IPS-NIHi7 (cell line): ENCODE measurements at regions not wholly inside any gene's neighbourhood (a gene's known extent, or its start where the extent isn't known, plus 50 kb on each side); places are given as distances from the start of the nearest gene placed in this dataset.

Experiments used
- DNase-seq: peaks from one replicate; pipeline ENCODE4 v3.0.0; 2012; ENCODE audit warnings: mixed read lengths; ENCODE audit errors: extremely low spot score

DNA sequence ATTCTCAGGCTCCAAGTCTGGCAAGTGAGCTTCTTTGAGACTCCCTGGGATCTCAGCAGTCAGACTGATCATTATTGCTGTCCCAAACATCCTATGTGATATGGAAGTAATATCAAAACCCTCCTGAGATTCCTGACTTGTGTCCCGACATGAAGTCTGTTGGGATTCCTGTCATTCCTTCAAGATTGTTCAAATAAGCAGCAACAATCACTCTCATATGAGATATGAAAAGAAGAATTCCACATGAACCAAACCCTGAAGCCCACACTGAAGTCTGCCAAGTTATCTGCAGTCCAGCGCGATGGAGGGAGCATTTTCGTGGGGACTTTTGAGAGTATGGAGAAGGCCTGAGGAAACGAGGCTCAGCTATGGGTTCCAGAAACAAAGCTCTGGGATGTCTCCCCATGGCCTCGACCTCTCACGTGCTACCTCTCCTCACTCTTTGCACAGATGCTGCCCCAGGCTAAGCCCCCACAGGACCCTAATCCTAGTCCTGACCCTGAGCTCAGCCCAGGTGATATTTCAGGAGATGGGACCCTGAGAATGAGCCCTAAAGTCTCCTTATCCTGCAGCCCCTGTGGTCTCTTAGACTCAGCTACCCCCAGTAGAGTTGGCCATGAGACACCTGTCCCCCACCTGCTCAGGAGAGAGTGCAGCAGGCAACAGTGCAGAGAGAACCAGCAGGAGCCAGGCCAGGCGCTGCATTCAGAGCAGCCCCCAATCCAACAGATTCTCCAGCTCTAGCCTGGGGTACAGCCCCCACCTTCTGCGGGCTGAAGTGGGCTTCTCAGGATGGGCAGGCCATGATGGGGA, 100.2 kb downstream of the GGTLC2 start:
- no peak for DNase-seq

DNA sequence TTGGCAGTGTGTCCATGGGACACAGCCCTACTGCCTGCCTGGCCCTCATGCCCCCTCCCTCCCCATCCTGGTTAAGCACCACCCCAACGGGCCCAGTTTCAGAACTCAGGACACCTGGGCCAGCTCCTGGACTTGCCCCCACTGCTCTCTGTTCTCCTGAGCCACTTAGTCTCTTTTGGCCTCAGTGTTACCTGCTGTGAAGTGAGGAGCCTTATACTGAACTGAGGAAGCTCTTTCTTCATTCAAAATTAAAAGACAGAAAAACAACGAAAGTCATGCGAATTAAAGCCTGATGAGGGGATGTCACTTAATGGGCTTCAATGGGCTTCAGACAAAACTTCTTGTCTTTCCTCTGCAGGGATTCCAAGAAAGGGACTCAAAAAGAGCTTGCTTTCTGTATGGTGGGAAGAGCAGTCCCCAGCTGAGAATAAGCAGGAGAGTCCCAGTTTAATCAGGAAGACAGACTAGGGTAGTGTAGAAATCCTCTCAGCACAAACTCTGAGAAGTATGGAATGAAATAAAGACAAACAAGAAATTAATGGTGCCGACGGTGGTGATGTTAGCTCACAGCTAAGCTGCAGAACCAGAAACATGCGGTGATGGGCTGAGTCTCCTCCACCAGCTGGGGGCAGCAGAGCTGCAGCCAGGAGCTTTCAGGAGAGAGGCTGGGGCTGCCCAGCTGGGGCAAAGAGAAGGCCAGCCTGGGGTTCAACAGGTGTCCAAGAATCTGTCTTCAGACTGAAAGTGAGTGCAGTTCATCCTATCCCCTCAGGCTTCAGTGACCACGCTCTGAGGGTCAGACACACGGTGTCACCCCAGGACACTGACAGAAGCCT, 101.0 kb downstream of the GGTLC2 start:
- peak; percentile 49 for DNase-seq

DNA sequence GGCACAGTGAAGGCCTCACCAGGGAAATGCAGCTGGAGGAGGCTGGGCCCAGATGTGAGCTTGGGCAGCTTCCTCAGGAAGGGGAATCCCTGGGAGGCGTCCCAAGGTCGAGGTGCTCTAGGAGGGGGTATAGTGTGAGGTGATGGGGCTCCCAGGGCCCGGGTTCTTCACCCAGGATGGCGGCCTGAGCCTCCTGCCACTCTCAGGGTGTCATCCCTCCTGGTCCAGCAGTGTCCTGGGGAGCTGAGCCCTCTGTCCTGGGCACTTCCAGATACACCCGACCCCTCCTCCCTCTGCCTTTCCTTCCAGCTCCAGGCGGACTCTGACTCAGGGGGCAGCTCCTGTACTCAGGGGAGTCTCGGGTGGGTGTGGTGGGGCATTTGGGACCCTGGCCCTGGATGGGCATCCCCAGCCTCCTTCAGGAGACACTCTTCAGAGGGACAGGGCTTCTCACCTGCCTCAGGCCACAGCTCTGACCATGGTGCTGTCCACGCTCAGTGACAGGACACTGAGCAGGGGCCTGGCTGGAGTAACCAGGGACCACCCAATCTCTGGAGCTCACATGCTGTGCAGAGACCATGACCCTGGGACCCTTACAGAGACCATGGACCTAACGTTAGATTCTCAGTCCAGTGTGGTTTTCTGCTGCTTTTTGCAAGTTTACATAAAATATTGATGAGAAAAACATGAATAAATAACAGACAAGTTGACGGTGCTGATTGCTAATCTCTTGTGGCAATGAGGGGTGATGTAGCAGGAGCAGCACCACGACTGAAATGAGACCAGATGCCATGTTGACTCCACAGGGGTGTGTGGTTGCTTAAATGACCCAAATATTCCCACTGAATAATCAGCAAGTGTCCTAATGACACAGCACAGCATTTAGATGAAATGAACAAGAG, 101.9 kb downstream of the GGTLC2 start:
- DNase-seq = no peak

DNA sequence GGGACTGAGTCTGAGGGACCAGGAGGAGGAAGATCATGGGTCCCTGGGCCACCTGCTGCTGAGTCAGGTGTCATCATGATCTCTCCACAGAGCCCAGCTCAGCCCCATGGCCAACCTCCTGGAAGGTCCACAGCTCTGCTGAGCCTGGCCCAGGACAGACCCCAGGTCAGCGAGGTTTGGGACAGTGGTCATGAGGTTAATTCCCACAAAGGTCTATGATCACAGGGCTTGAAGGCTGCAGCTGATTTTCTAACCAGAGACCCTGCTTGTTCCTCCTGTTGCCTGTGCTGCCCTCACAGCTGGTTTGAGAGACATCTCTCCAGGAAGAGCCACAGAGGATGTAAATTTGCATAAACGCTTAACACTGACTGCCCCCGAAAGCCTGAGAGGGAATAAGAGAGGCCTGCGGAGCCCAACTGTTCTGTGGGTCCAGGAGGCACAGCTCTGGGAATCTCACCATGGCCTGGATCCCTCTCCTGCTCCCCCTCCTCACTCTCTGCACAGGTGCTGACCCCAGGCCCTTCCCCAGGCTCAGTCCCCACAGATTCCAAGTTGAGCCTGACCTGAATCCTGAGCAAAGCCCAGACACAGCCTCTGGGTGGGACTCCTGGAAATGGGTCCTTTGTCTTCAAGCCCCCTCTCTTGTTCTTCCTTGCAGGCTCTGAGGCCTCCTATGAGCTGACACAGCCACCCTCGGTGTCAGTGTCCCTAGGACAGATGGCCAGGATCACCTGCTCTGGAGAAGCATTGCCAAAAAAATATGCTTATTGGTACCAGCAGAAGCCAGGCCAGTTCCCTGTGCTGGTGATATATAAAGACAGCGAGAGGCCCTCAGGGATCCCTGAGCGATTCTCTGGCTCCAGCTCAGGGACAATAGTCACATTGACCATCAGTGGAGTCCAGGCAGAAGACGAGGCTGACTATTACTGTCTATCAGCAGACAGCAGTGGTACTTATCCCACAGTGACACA, 102.8 kb downstream of the GGTLC2 start:
- DNase-seq = no peak

DNA sequence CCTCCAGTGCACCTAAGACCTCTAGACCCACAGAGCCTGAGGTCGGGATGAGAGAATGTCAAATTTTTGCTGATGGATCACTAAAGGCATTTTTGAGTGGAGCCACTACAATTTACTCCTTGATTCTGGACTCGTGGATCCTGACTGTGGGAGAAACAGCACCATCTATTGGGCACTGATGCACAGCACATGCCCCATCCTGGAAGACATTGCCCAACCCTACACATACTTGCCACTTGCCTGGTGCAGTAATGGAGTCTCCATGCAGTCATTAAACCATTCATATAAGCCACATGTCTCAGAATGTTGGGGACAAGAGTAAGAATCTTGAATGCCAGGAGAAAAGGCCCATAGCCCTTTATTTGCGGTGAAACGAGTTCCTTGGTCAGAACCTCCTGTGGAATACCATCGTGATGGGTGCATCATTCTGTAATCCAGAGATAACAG, 103.9 kb downstream of the GGTLC2 start:
- peak; percentile 31 for DNase-seq

DNA sequence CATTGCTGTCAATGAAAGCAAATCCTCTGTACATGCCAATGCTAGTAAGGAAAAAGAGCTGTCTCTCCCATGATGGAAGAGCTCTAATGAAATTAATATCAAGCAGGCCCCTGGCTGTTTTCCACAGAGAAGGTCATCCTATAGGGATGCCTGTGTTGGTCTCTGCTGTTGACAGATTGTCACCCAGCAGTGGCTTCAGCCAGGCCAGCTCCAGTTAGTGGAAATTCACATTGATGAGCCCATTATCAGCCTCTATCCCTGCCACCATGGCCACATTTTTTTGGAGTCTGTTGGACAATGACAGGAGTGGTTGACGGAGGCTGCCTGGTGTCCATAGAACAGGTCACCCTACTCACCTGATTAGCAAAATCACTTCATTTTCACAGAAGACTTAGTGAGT, 104.3 kb downstream of the GGTLC2 start:
- no peak for DNase-seq

DNA sequence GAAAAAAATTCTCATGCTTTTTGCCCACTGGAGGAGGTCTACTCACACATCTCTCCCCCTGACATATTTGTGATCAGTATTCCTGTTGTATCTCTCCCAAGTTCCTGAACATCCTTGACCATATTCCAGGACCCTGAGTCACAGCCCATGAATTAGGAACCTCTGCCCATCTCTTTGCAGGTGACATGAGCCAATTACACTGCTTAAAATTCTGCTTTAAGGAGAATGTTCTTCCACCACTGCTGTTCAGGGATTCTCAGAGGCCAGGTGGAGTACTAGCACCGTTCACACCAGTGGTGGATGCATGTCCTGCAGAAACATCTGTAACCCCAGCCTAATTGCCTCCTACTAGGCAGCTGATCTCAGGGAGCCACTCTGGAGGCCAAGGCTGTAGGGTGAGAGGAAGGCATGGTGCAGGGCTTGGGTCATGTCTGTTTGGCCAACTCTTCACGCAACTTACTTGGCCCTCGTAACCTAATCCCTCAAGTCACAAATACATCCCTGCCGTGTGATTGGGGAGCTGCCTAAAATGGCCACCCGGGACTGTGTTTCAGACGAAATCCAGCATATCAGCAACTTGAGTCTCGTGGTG, 104.8 kb downstream of the GGTLC2 start:
- DNase-seq = no peak

DNA sequence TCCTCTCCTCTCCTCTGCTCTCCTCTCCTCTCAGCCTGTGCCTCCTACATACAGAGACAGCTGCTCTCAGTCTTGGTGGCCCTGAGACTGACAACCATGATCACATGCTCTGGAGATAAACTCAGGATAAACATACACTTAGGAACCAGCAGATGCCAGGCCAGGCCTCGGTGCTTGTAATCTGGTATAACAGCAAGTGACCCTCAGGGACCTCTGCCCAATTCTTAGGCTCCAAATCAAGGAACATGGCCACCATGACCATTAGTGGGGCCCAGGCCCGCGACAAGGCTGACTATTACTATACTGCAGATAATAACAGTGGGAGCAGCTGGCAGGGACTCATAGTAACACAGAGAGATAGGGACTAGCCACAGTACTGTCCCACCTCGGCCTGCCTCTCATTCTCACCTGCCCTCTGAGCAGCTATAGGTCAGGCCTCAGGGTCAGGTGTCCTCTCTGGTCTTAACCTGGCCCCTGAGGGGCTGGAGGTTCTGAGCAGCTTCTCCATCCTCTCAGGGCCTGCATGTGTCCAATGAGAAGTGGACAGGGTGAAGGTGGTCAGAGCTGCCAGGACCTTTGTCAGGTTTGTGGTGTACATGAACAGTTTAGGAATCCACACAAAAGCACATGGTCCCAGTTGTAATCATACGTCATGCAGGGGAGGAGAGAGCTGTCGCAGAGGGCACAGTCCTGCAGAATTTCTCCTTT, 106.1 kb downstream of the GGTLC2 start:
- DNase-seq = no peak

DNA sequence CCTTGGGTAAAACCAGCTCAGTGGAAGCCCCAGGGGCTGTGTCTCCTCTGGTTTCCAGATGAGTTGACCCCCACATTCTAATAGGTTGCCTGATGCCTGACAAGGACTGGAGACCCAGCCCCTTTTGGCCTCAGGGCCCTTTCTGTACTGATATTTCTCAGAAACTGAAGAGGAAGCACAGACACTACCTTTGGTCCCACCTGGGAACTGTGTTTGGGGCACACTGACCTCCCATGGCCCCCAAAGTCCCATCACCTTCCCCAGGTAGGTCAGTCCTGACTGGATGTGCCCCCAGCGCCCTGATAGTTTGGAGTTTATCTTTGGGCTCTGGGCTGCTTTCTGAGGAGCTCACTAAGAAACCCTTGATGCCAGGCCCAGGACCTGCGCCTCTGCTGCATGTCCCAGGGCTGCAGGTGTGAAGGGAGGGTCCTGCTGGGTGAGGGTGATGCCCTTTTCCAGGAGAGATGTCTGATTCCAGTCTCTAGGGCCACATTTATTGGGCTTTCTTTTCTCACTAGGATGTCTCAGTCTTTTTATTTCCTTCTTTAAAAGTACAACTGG, 106.7 kb downstream of the GGTLC2 start:
- DNase-seq = no peak

DNA sequence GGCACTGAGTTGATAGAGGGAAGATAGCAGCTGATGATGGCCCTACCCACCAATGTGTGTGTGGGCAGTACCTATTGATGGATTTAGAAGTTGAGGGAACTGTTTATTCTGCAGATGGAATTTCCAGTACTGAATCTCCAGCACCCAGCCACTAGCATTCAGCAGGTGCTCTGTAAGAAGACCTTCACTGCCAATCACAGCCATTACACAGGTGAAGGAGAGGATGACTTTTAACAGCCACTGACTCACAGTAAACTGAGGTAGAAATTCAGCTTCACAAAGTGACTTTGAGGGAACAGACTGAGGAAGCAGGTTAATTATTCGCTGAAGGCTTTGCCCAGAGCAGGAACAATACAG, 107.8 kb downstream of the GGTLC2 start:
- DNase-seq = no peak

DNA sequence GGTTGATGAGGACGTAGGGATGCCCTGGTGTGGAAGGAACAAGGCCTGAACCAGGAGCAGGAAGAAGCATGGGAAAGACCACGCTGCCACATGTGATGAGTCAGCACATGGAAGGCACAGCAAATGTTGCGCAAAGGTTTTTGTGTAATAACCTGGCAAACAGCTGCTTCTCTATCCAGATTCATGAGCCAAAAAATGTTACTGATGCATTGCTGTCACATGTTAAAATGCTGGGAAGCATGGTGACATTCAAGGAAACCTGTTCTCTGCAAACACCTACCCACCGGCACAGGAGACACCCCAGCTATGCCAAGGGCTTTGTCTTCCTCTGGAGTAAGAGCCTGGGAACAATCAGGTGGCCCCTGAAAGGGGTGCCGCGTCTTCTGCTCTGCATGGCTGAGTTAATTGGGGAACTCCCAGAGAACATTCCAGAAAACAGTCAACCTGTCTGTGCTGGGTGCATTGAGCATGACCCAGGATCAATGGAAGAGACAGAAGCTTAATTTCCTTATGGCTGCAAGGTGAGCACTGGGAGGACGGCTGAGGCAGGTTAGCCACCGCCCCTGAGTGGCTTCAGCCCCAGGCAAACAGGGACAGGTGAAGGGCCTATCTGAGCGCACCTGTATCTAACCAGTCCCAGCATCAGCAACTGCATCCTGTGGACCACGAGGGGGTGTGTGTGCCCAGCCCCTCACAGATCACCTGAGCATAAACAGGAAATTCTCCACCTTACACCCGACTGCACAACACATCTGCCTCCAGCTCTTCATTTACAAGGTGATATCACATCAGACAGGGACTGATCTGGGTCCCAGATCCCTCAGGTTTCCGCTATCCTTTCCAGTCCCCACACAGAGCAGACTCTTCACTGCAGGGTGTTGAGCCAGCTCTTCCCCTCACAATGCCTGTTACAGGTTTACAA, 108.4 kb downstream of the GGTLC2 start:
- DNase-seq = no peak

DNA sequence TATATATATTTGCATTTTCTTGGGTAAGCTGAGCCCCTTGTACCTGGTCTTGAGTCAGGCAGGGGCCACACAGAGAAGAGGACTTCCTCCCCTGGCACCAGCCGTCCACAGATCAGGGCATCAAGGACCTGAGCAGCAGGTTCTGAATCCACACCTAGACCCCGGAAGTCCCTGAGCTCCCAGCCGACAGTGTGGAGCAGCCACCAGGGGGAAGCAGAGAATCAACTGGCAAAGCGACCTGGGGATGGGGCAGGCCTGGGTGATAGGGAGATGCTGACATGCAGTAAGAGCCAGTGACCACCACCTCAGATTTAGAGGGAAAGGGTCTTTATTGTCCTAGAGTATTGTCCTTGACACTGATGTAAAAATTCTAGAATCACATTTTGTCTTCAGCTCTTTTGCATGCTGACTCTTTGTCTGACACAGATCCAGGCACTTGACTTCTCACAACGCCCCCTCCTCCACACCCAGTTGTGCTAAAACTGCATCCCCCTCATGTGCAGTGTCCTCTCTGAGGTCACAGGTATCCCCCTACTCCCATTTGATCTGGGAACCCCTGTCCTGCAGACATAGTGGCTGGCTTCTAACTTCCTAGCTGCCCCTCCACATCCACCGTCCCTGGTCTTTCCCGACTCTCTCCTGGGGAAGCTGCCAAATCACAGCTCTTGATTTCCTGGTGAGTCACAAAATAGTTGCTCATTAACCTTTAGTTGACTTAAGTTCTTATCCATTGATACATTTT, 109.3 kb downstream of the GGTLC2 start:
- peak; percentile 89 for DNase-seq

DNA sequence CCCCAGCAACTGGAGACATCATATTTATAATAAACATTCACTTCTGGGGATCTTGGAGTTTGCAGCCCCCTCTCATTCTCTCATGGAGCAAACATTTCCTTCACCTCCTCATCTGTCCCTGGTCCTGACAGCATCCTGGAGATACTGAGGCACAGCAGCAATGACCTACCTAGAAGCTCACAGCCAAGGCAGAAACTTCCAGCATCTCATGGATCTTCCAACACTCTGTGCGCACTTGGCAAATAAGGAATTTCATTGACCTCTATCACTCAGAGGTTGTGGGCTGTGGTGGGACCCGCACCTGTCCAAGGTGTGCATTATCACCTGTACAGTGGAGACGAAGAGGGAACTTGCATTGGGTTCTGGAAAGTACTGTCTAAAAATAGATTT, 109.8 kb downstream of the GGTLC2 start:
- no peak for DNase-seq

DNA sequence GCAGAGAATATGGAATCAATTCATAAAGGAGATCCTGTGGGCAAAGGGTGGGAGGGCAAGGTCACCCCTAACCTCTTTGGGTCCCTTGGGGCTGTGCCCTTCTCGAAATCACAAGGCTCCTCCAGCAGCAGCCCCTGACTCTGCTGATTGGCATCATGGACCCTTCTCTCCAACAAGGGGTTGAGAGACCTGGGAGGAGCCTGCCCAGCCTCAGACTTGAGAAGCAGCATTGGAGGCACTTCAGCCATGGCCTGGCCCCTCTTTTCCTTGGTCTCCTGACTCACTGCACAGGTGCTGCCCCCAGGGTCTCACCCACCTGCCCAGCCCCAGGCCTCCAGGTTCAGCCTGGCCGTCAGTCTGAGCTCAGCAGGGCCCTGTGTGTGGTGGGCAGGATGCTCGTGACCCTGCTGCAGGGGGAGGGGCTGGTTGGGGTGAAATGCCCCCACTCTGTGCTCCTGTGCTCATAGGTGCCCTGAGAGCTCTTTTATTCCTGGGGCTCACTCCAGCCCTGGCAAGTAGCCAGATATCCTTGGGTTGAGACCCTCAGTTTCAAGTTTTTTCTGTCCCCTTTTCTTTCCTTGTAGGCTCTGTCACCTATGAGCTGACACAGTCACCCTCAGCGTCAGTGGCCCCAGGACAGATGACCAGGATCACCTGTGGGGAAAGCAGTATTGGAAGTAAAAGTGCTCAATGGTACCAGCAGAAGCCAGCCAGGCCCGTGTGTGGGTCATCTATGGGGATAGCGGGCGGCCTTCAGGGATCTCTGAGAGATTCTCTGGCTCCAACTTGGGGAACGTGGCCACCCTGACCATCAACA, 110.8 kb downstream of the GGTLC2 start:
- DNase-seq = no peak

DNA sequence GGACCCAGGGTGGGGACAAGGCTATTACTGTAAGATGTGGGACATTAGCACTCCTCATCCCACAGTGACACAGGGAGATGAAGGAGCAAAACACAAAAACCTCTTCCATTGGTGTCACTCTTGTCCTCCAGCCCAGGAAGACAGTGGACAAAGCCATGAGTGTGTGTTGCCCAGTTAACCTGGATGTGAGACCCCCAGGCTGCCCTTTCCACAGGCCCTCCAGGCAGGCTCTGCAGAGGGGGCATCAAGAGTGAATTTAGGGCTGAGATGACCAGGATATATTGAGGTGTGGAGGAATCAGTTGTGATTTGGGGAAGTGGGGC, 111.3 kb downstream of the GGTLC2 start:
- DNase-seq = no peak

DNA sequence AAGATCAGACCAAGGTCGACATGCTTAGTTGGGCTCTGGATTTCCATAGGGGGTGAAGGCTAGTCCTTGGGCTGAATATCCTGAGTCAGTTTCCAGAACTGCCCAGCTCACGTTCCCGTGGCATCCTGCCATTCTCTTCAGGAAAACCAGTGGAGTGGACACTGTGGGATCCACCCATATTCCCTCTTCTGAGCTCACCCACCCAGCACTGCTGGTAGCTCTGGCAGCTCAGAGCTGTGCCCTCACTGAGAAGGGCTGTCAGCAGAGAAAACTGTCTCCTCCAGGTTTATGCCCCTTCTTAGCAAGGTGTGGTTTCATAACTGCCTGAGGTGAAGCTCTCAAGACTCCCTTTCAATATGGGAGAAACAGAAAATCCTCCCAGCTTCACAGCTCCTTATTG, 111.7 kb downstream of the GGTLC2 start:
- DNase-seq = no peak
